OCI-LY1 (cell line): ENCODE measurements at regions not wholly inside any gene's neighbourhood (a gene's known extent, or its start where the extent isn't known, plus 50 kb on each side); places are given as distances from the start of the nearest gene placed in this dataset.

Experiments used
- H2AFZ ChIP-seq: fragments of 200-600 bp; sonication (generic), shearing (Covaris generic); 2 replicates; pipeline ENCODE4 v1.6.0; 2014; ENCODE audit warnings: antibody characterized with exemption, mild to moderate bottlenecking, low read length
- H3F3A ChIP-seq: fragments of 200-600 bp; sonication (generic), shearing (Covaris generic); 2 replicates; pipeline ENCODE4 v1.6.0; 2014; ENCODE audit warnings: mild to moderate bottlenecking, antibody characterized with exemption, low read length, moderate library complexity; ENCODE audit not compliant: insufficient read depth
- H3K27ac ChIP-seq: fragments of 200-600 bp; sonication (generic); 2 replicates; pipeline ENCODE4 v1.5.1; 2014; ENCODE audit warnings: low read length, mixed run types, mild to moderate bottlenecking, low read depth; ENCODE audit not compliant: poor library complexity, severe bottlenecking
- H3K27me3 ChIP-seq: fragments of 200-600 bp; sonication (generic); 2 replicates; pipeline ENCODE4 v1.6.0; 2014; ENCODE audit warnings: antibody characterized with exemption, mild to moderate bottlenecking, low read length, moderate library complexity; ENCODE audit not compliant: insufficient read depth
- H3K36me3 ChIP-seq: fragments of 200-600 bp; sonication (generic); 2 replicates; pipeline ENCODE4 v1.6.1; 2014; ENCODE audit warnings: mild to moderate bottlenecking, antibody characterized with exemption, low read length, moderate library complexity, mixed read lengths; ENCODE audit not compliant: insufficient read depth
- H3K4me1 ChIP-seq: fragments of 200-600 bp; sonication (generic); 2 replicates; pipeline ENCODE4 v1.5.1; 2014; ENCODE audit warnings: mild to moderate bottlenecking, low read length, moderate library complexity; ENCODE audit not compliant: insufficient read depth, severe bottlenecking
- H3K4me2 ChIP-seq: fragments of 200-600 bp; sonication (generic), shearing (Covaris generic); 2 replicates; pipeline ENCODE4 v1.6.1; 2014; ENCODE audit warnings: low read length
- H3K4me3 ChIP-seq: fragments of 200-600 bp; sonication (generic); 2 replicates; pipeline ENCODE4 v1.5.1; 2014; ENCODE audit warnings: low read length, low read depth, mild to moderate bottlenecking, mixed read lengths; ENCODE audit not compliant: poor library complexity, severe bottlenecking
- H3K79me2 ChIP-seq: fragments of 200-600 bp; shearing (Covaris generic); 2 replicates; pipeline ENCODE4 v1.6.1; 2016; ENCODE audit warnings: mixed run types, low read length, mixed read lengths; ENCODE audit not compliant: insufficient read depth
- H3K9ac ChIP-seq: fragments of 200-600 bp; sonication (generic), shearing (Covaris generic); 2 replicates; pipeline ENCODE4 v1.6.1; 2014; ENCODE audit warnings: mild to moderate bottlenecking, low read length, mixed read lengths
- H3K9me2 ChIP-seq: fragments of 200-600 bp; sonication (generic), shearing (Covaris generic); 2 replicates; pipeline ENCODE4 v1.6.1; 2014; ENCODE audit warnings: low read depth, mild to moderate bottlenecking, low read length, mixed read lengths
- H3K9me3 ChIP-seq: fragments of 200-600 bp; shearing (Covaris generic); 2 replicates; pipeline ENCODE4 v1.6.1; 2014; ENCODE audit warnings: low read length, mixed read lengths
- H4K20me1 ChIP-seq: fragments of 200-600 bp; sonication (generic), shearing (Covaris generic); 2 replicates; pipeline ENCODE4 v1.6.0; 2016; ENCODE audit warnings: mild to moderate bottlenecking, low read length; ENCODE audit not compliant: insufficient read depth
- EZH2 ChIP-seq: fragments of 200-600 bp; sonication (generic), shearing (Covaris generic); IDR thresholded peaks from 2 replicates; pipeline ENCODE4 v1.8.0; 2017; ENCODE audit warnings: borderline replicate concordance, mixed run types, mild to moderate bottlenecking, antibody characterized with exemption, low read length, moderate library complexity, mixed read lengths
- TF ChIP-seq, protein P1 (sequence below): fragments of 200-600 bp; sonication (generic), shearing (Covaris generic); IDR thresholded peaks from 2 replicates; pipeline ENCODE4 v1.5.1; 2017; ENCODE audit warnings: mild to moderate bottlenecking, antibody characterized with exemption, low read length, moderate library complexity, mixed read lengths

GRCh38 chr3:148020861-148021260, 611.7 kb downstream of the ZIC1 start:
- H3F3A ChIP-seq: no peaks in the 10 kb centered on the region
- no peaks in the 10 kb centered on the region for H3K79me2 ChIP-seq
- no peaks in the 10 kb centered on the region for H3K9me2 ChIP-seq
- TF ChIP-seq, protein P1, sequence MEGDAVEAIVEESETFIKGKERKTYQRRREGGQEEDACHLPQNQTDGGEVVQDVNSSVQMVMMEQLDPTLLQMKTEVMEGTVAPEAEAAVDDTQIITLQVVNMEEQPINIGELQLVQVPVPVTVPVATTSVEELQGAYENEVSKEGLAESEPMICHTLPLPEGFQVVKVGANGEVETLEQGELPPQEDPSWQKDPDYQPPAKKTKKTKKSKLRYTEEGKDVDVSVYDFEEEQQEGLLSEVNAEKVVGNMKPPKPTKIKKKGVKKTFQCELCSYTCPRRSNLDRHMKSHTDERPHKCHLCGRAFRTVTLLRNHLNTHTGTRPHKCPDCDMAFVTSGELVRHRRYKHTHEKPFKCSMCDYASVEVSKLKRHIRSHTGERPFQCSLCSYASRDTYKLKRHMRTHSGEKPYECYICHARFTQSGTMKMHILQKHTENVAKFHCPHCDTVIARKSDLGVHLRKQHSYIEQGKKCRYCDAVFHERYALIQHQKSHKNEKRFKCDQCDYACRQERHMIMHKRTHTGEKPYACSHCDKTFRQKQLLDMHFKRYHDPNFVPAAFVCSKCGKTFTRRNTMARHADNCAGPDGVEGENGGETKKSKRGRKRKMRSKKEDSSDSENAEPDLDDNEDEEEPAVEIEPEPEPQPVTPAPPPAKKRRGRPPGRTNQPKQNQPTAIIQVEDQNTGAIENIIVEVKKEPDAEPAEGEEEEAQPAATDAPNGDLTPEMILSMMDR: no peak
- no peak for TF ChIP-seq EZH2
- H3K9me3 ChIP-seq: no peaks in the 10 kb centered on the region
- H3K27ac ChIP-seq: no peak overlapping the region
- H3K4me1 ChIP-seq: no peaks in the 10 kb centered on the region
- no peak overlapping the region for H3K9ac ChIP-seq
- H3K4me3 ChIP-seq: no peak overlapping the region
- H3K4me2 ChIP-seq: no peak overlapping the region
- no peaks in the 10 kb centered on the region for H3K36me3 ChIP-seq
- H3K27me3 ChIP-seq: no peaks in the 10 kb centered on the region
- no peaks in the 10 kb centered on the region for H4K20me1 ChIP-seq
- no peak overlapping the region for H2AFZ ChIP-seq

GRCh38 chr3:148021381-148021780, 612.2 kb downstream of the ZIC1 start:
- Histone ChIP-seq H3K36me3 (no peaks in the 10 kb centered on the region), H3K9me2 (no peaks in the 10 kb centered on the region), H3K9ac (no peak overlapping the region), H3K27ac (no peak overlapping the region), H3K79me2 (no peaks in the 10 kb centered on the region), H3K27me3 (no peaks in the 10 kb centered on the region), H3K4me3 (no peak overlapping the region), H3K4me1 (no peaks in the 10 kb centered on the region), H2AFZ (no peak overlapping the region), H3K4me2 (no peak overlapping the region), H4K20me1 (no peaks in the 10 kb centered on the region), H3K9me3 (no peaks in the 10 kb centered on the region), H3F3A (no peaks in the 10 kb centered on the region)
- no peak for TF ChIP-seq EZH2
- TF ChIP-seq, protein P1: no peak

DNA sequence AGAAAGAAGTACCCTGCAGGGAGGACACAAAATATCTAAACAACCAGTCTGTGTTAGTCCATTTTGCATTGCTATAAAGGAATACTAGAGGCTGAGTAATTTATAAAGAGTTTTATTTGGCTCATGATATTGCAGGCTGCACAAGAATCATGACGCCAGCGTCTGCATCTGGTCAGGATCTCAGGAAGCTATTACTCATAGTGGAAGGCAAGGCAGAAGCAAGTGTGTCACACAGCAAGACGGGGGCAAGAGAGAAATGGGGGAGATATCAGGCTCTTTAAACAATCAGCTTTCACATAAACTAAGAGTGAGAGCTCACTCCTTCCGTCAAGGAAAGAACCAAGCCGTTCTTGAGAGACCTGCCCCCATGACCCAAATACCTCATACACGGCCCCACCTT, 614.8 kb downstream of the ZIC1 start:
- Histone ChIP-seq H3K4me1 (no peaks in the 10 kb centered on the region), H4K20me1 (no peaks in the 10 kb centered on the region), H3K36me3 (no peaks in the 10 kb centered on the region), H2AFZ (no peak overlapping the region), H3K27me3 (no peaks in the 10 kb centered on the region), H3K9ac (no peak overlapping the region), H3K4me2 (no peak overlapping the region), H3K9me3 (no peaks in the 10 kb centered on the region), H3K9me2 (no peaks in the 10 kb centered on the region), H3K27ac (no peak overlapping the region), H3K79me2 (no peaks in the 10 kb centered on the region), H3K4me3 (no peak overlapping the region), H3F3A (no peaks in the 10 kb centered on the region)
- no peak for TF ChIP-seq EZH2
- TF ChIP-seq, protein P1: no peak
